Mammary epithelial cell (primary cell): ENCODE measurements at regions not wholly inside any gene's neighbourhood (a gene's known extent, or its start where the extent isn't known, plus 50 kb on each side); places are given as distances from the start of the nearest gene placed in this dataset.
"Not testable (repeated sequence)": the region's sequence is repeated elsewhere in the genome, so short reads cannot be mapped to it uniquely, and the experiment has no call there.

ENCODE experiments used
- EZH2 ChIP-seq: IDR thresholded peaks from 2 replicates; pipeline ENCODE4 v1.6.1; 2012; ENCODE audit warnings: low read length, inconsistent platforms, borderline replicate concordance
- TF ChIP-seq, protein P1 (sequence below), 2 donors: IDR thresholded peaks in 1 of 2; conservative IDR thresholded peaks in 1 of 2; 2 replicates each; pipeline ENCODE4 v1.5.1; 2011 to 2012; ENCODE audit warnings: inconsistent platforms in 2 of 2, low read length in 2 of 2, mild to moderate bottlenecking in 2 of 2, control low read depth in 1 of 2, low read depth in 1 of 2; ENCODE audit not compliant: insufficient read depth in 1 of 2; ENCODE audit errors: extremely low read depth in 1 of 2

DNA sequence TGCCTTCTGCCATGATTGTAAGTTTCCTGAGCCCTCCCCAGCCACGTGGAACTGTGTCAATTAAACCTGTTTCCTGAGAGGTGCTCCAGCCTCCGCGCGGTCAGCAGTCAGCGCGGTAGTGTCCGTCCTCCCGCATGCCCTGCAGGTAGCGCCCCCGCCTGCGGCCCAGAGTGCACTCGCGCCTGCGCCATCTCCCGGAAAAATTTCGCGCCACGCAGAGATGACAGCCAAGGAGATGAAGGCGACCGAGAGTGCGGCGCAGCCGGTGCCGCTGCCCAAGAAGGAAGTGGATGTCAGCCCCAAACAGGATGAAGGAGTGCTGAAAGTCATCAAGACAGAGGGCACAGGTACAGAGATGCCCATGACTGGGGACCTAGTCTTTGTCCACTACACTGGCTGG is 201.1 kb downstream of the SPATA31A6 start:
- TF ChIP-seq, protein P1, sequence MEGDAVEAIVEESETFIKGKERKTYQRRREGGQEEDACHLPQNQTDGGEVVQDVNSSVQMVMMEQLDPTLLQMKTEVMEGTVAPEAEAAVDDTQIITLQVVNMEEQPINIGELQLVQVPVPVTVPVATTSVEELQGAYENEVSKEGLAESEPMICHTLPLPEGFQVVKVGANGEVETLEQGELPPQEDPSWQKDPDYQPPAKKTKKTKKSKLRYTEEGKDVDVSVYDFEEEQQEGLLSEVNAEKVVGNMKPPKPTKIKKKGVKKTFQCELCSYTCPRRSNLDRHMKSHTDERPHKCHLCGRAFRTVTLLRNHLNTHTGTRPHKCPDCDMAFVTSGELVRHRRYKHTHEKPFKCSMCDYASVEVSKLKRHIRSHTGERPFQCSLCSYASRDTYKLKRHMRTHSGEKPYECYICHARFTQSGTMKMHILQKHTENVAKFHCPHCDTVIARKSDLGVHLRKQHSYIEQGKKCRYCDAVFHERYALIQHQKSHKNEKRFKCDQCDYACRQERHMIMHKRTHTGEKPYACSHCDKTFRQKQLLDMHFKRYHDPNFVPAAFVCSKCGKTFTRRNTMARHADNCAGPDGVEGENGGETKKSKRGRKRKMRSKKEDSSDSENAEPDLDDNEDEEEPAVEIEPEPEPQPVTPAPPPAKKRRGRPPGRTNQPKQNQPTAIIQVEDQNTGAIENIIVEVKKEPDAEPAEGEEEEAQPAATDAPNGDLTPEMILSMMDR (conservative IDR thresholded peaks at IDR 0.05 in 1 of 2, IDR thresholded peaks at IDR 0.05 in 1 of 2; ENCODE audit: extremely low read depth in 1 of 2, insufficient read depth in 1 of 2, low read depth in 1 of 2, low read length in 2 of 2): not testable (repeated sequence)
- TF ChIP-seq EZH2: not testable (repeated sequence)
